AG04449 (cell line): ENCODE measurements at regions not wholly inside any gene's neighbourhood (a gene's known extent, or its start where the extent isn't known, plus 50 kb on each side); places are given as distances from the start of the nearest gene placed in this dataset.

Experiments used
- CTCF ChIA-PET: fragments of 350-600 bp; formaldehyde crosslinking; extraction: SDS; loops from one replicate; lab custom pipeline; 2021; ENCODE audit warnings: antibody characterized with exemption; lab: Yijun Ruan, JAX
- POLR2A ChIA-PET: fragments of 400-600, 350-600 bp; formaldehyde crosslinking; extraction: SDS; loops from one replicate; lab custom pipeline; 2020; ENCODE audit warnings: antibody characterized with exemption, inconsistent platforms; lab: Yijun Ruan, JAX
- DNase-seq: peaks from one replicate; pipeline ENCODE4 v3.0.0-alpha.2; 2010; ENCODE audit warnings: low read depth, low spot score
- H3K4me3 ChIP-seq: 2 replicates; pipeline ENCODE4 v1.5.1; 2011; ENCODE audit warnings: low read depth, mild to moderate bottlenecking, control low read depth, low read length
- CTCF ChIP-seq: IDR thresholded peaks from one replicate; pipeline ENCODE4 v1.5.1; 2011; ENCODE audit warnings: mild to moderate bottlenecking, moderate library complexity, low read length, control low read depth, inconsistent platforms; ENCODE audit not compliant: insufficient read depth; ENCODE audit errors: missing control alignments

GRCh38 chr10:120997756-120998155, 146.6 kb downstream of the WDR11 start:
- ChIA-PET POLR2A (no interaction called here), CTCF (no interaction called here)
- no peak for TF ChIP-seq CTCF
- H3K4me3 ChIP-seq: no peak overlapping the region
- no peak for DNase-seq

- ChIA-PET POLR2A (no interaction called here), CTCF (no interaction called here)
- H3K4me3 ChIP-seq: no peak overlapping the region
- DNase-seq: no peak
- TF ChIP-seq CTCF: no peak
Measured at GRCh38 chr10:120998251-120998650, 147.1 kb downstream of the WDR11 start.

- no peak overlapping the region for H3K4me3 ChIP-seq
- CTCF ChIA-PET: no interaction called here
- no peak for DNase-seq
- TF ChIP-seq CTCF: no peak
- POLR2A ChIA-PET: no interaction called here
Measured at GRCh38 chr10:120998782-120999285, 147.7 kb downstream of the WDR11 start.

- TF ChIP-seq CTCF: no peak
- CTCF ChIA-PET: no interaction called here
Measured at GRCh38 chr10:120999868-121000267, 148.7 kb downstream of the WDR11 start.

GRCh38 chr10:121002586-121003205, 151.5 kb downstream of the WDR11 start:
- POLR2A ChIA-PET: no interaction called here
- DNase-seq: no peak
- TF ChIP-seq CTCF: no peak
- CTCF ChIA-PET: no interaction called here
- H3K4me3 ChIP-seq: no peak overlapping the region

More at GRCh38 chr10:120999868-121000267, 148.7 kb downstream of the WDR11 start:
- POLR2A ChIA-PET: no interaction called here
- no peak overlapping the region for H3K4me3 ChIP-seq
- DNase-seq: no peak

GRCh38 chr10:121005948-121006587, 154.9 kb downstream of the WDR11 start:
- ChIA-PET POLR2A (no interaction called here), CTCF (no interaction called here)
- no peak overlapping the region for H3K4me3 ChIP-seq
- no peak for DNase-seq
- no peak for TF ChIP-seq CTCF
